NCI-H1417 (cell line): ENCODE measurements at regions not wholly inside any gene's neighbourhood (a gene's known extent, or its start where the extent isn't known, plus 50 kb on each side); places are given as distances from the start of the nearest gene placed in this dataset.
A peak's percentile ranks its signal among the peaks of the same experiment; 100 is the strongest.
"Not testable (repeated sequence)": the region's sequence is repeated elsewhere in the genome, so short reads cannot be mapped to it uniquely, and the experiment has no call there.

ENCODE experiments used
- DNase-seq, 3 experiments: peaks; one replicate each; lab custom pipeline; 2025; lab: John Stamatoyannopoulos, UW

DNA sequence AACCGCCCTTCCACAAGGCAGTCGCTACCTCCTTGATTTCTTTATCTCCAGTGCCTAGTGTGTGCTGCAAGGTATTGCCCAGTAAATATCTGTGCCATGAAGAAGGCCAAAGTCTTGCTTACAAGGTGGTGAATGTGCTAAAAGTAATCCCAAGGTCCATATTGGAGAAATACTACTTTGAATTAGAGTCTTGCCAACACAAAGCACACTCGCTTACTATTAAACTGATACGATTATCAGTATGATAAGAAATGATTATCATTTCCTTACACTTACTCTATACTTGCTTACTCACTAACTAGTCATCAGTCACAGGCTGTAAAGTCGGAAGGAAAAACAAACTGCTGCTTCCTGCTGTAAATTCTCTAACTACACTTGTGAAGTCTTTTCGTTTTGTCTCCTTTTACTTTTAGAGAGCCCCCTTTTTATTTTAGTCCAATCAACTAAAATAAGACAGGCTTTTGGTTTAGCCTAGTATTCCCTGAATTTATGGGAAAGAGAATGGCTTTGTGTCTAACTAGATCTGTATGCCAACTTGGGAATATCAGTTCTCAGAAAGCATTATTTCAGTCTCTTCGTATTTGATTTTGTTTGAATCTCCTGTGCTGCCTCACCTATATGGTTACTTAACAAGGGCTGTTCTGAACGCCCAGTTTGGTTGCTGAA, 107.1 kb upstream of the TSC22D2 start:
- DNase-seq: no peak

DNA sequence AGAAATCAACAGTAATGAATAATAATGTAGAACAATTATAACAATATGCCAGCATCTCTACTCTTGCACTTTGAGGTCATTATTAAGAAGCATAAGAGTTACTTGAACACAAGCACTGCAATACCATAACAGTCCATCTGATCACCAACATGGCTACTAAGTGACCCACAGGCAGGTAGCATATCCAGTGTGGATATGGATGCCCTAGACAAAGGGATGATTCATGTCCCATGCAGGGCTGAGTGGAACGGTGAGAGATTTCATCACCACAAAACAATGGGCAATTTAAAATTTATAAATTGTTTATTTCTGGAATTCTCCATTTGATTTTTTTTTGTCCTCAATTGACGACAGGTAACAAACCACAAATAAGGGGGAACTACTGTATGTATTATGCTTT, 107.7 kb upstream of the TSC22D2 start:
- DNase-seq: no peak

DNA sequence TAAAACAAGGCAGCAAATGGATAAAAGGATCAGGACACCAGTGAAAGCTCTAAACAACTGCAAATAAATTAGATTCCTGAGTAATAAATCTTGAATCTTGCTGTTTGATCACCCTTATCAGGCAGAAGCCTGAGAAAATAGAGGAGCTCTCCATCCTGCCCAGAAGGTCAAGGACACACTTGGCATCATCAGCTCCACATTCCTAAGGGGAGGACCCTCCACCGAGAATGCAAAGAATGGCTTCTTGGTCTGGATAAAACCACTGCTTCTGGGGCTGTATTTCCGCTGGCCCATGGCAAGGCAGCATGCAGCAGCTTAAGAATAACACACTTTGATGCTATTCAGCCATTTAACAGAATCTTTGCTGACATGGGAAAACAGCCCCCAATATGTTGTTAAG, 108.9 kb upstream of the TSC22D2 start:
- no peak for DNase-seq

DNA sequence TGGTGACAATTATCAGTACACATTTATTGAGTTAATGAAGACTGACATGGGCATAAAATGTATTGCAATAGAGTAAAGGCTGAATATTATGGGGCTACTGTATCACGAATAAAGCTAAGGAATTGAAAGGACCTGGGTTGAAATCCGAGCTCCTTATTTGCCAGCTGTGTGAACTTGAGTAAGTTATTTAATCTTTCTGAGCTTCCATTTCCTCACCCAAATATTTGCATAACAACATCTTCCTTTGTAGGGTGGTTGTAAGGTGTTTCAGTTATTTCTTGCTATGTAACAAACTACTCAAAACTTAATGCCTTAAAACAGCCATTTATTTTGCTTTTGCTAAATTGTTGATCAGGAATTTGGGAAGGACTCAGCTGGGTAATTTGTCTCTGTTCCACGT, 111.1 kb upstream of the TSC22D2 start:
- DNase-seq: no peak

DNA sequence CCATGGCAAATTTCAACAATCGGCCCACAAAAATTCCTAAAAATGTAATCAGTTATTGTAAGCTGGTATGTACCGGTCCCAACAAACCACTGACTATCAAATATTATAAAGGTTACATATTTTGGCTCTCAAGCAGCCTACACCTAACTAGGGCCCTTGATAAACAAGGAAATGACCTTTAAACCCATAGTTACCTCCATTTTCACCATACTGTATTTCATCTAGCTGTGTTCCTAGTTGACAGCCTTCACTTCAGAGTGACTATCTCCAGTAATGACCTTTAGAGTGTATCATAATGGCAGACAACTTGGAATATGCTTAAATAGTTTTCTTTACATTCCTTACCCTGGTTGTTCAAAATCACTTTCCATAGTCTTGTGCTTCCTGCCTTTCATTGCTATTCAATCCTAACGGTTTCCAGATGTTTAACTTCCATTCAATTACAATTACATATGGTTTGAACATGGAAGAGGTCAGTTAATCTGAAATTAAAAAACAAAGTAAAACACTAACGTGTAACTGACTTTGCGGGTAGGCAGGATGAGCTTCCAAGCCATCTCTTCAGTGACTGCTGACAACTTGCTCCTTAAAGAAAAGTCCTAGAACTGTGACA, 111.9 kb upstream of the TSC22D2 start:
- no peak for DNase-seq

DNA sequence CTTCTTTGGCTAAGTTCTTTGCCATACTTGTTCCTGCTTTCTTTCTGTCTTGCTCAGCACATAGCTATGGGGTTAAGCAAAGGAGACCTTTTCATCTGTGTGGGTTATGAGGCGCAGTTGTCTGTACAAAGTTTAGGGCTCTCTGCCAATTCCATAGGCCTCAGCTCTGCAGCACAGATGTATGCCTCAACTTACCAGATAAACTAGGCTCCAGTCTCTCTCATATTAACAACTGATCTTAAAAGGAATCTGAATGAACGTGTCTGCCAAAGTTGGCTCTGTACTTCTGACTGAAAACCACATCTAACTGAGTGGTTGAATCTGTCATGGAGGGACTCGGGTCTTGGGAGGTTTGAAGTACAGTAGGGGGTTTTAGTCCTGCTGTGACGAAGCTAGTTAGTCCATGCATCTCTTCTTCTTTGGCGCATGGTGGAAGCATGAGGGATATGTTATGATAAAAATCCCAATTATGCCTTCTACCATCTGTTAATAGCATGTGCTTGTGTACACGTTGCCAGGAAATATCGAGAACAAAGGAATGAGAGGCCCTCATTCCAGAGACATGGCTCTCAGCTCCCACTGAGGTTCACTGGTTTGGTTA, 114.6 kb upstream of the TSC22D2 start:
- no peak for DNase-seq

DNA sequence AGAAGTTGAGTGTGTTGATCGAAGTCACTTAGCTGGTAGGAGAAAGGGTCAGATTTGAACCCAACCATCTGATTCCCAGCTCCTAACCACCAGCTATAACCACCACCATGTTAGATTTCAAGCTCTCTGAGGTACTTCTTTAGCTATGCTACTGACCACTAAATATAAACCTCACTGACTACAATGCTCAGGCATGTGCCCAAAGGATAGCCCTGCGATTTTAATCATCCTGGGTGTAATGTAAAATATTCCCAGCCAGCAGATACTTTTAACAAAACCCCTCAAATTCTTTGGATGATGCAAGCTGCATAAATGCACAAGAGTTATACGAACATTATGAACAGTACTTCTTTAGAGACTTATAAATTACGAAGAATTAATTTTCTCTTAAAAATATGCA, 115.2 kb upstream of the TSC22D2 start:
- no peak for DNase-seq

DNA sequence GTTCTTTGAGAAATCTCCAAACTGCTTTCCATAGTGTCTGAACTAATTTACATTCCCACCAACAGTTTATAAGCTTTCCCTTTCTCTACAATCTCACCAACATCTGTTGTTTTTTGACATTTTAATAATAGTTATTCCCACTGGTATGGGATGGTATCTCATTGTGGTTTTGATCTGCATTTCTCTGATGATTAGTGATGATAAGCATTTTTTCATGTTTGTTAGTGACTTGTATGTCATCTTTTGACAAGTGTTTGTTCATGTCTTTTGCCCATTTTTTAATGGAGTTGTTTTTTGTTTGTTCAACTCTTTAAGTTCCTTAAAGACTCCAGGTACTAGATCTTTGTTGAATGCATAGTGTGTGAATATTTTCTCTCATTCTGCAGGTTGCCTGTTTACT, 116.6 kb upstream of the TSC22D2 start:
- DNase-seq: no peak

DNA sequence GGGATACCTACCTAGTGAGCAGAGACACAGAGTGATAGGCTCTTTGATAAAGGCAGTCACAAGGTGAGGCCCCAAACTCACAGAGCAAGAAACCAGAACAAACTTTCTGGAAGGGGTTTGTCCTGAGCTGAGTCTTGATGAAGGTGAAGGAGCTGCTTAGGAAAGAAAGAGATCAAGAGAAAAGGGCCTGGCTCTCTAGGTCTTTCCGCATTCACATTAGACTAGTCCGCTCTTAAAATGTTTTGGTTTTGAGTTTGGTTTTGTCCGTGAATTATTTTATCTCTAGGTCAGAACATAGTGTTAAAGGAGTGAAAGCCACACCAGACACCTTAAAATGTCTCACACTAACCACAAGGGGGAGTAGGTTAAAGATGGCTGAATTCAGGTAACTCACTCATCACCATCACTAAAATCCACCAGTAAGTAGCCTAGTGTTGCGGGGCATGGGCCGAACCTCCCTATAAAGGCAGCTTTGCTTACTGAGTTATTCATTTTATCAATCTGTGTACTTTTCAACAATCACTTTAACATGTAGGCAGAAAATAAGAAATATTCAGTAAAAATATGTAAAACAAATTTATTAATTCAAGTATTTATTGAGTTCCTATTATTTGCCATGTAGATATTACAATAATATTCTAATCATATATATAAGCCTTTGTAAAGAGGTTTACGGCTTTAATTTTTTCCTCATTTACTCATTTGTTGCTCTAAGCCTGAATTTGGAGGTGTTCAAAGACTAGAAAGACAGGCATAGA, 121.5 kb upstream of the TSC22D2 start:
- DNase-seq: peak; percentile 15 to 76 (median 38)

DNA sequence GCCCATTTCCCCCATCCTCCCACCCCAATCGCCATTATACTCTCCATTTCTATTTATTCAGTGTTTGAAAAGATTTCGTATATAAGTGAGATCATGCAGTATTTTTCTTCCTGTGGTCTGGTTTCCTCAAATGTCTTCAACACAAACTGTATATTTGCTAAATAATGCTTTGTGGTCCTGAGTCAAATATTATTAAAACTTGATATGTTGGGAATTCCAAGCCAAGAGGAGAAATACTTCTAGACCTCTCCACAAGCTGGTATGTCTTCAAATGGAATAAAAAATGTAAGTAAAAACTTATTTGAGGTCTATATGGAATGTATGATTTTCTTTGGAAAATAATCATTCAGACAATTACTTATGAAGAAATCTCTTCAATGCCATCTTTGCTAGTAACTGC, 122.5 kb upstream of the TSC22D2 start:
- no peak for DNase-seq

DNA sequence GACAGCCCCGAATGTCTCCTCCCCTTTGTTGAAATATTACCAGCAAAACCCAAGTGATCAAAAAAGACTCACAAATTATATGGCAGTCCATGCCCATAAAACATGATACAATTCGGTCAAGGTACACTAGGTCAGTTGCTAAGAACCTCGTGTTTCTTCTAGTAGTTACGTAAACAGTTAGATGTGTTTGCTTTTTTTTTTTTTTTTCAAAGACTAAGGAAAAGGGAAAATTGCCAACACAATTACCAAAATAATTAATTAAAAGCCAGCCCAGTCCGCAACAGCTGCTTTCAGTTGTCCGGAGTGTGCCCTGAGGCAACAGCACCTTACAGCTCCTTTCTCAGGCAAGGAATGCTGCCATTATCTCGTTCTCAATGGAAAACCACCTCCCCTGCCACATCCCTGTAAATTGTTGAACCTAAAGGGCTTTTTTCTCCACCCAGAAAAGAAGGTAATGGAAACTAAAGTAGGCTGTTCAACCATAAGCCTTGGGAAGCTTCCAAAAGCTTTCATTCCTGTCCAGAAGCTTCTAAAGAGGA, 129.2 kb upstream of the TSC22D2 start:
- DNase-seq: peak in 2 of 3 experiments; percentile 64 to 90

DNA sequence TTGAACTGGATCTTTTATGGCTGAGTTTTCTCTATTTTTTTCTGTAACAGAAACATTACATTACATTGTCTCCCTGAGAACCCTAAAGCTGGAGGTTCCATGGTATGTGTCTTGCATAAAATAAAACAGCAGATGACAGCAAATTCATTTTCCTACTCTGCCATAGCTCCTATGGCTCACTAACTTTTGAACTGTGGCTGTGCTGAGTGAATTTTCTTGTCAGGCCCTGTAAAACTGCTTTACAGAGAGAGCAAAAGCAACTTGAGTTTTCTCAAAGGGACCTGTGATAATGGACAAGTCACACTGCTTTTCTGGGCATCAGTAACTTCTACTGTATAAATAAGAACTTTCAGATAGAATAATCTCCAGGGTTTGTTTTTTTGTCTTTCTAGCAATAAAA, 129.9 kb upstream of the TSC22D2 start:
- DNase-seq: peak in 1 of 3 experiments; percentile 45

DNA sequence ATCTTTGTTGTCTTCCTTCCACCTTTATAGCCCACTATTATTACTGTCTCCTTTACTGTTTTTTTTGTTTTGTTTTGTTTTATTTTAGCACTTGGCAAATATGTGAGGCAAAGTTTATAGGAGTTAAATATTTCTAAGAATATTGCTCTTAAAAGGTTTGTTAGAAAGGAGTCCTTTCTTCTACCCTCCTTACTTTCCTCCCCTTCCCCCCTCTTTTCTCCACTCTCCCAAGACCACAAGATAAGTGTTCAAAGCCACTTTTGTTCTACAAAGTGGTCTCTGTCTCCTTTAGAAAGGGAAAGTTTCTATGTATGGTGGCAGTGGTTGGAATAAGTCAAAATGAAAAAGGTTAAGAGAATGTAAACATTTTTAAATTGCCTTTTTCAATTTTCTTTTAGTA, 130.7 kb upstream of the TSC22D2 start:
- no peak for DNase-seq

DNA sequence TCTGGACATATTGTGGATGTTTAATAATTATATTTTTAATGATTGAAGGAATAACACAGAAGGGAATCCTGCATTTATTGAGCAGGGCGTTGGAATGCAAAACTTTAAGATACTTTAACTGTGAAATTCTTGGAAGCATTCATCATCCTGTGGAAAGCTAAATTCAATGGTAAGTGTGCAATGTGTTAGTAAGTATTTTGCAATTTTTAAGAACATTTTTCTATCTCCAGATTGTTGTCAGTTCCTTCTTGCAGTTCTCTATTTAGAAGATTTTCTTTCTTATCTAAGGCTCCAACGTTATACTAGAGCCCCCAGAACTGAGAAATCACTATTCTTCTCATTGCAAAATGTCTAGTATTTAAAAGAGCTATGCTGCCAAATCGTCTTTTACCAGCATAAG, 132.2 kb upstream of the TSC22D2 start:
- DNase-seq: no peak

DNA sequence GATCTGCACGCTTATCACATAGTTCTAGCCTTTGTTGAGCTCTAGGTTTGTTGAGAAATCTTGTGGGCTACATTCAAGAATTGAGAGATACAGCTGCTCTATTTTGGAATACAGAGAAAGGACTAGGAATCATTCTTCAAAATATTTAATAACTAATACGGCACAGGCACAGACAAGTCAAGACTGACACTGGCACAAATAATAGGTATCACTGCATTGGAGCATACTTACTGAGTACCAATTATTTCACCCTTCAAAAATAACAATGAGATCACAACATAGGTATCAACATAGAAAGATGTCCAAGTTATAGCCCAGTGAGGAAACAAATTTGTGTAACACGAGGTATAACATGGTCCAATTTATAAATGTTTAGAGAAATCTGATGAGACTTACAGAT, 133.7 kb upstream of the TSC22D2 start:
- DNase-seq: peak in 1 of 3 experiments; percentile 21

DNA sequence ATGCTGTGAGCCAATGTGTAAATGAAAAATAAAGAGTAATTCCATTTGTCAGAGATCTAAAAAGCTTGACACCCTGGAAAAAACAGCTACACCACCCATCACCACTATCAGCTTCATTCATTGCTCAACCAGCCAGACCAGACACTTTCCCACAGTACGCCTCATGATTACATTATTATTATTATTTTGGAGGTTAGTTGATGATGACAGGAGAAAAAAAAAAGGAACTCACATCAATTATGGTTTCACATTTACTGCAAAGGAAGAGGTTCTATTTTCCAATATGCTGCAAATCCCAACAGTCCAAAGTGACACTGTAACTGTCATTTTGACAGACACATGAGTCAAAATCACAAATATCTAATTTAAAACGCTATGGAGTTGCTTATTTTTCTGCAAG, 134.7 kb upstream of the TSC22D2 start:
- DNase-seq: peak in 1 of 3 experiments; percentile 61

DNA sequence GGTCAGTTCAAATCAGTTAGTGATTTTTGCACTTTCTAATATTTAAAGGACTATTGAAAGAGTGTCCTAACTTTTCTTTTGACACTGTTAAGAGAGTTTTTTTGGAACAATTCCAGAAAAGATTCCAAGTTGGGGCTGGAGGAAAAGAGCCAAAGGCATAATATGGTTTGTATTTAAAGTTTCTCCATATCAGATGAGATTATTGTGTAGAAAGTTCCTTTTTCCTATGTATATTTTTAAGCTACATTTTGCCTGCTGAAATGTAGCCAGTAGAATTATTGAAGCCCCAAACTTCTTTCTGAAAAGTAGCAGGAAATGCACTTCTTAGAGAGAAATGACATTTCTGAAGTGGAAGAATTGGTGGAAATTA, 136.5 kb upstream of the TSC22D2 start:
- no peak for DNase-seq

DNA sequence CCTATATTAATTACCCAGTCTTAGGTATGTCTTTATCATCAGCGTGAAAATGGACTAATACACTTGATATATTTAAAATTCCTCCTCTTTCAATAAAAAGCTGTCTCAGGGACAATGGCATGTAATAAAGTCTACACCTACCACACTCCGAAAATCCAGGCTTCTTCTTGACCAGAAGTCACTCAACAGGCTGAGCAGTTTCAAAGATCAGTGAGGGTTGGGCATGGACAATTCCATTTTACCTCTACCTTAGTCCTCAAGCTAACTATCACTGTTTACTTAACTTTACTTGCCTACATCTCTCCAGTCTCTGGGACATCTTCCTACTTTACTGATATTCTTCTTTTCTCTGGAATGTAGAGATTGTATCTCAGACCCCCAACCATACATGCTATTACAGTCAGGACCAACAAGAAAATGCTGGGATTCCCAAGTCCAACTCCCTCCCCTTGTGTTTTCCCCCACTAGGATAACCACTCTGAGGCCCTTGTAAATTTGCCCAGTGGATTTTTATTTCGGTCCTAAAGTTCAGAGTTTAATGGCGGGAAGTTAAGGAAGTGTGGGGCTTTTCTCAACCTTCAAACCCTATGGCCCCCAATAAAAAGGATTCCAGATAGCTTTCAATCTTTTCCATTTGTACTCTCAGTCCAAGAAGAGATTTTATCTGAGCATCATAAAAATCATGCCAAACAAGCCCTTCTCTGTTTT, 137.1 kb upstream of the TSC22D2 start:
- DNase-seq: no peak

DNA sequence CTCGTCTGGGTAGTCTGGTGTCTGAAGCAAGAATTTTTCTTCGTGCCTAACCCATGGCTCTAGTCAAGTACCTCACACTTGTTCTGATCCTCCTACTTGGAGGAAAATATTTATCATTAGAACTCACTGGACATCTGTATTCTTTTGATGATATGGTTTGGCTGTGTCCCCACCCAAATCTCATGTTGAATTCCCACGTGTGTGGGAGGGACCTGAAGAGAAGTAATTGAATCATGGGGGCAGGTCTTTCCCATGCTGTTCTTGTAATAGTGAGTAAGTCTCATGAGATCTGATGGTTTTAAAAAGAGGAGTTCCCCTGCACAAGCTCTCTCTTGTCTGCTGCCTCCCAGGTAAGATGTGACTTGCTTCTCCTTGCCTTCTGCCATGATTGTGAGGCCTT, 137.7 kb upstream of the TSC22D2 start:
- DNase-seq: not testable (repeated sequence)

DNA sequence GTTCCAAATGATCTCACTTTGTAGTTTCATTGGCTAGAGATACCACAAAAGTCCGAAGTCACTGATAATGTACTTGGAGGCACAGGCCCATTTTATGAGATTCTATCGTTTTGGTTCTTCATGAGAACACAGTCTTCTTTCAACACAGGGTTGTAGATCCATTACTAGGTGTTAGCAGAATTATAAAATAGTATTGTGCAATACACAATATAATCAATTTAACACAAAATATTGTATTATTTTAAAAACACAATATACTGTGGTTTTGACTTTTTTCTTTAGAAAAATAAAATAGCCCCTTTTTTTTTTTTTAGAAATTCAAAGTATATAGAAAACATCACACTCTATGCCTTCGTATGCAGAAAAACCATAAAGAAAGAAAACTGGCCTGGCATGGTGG, 138.6 kb upstream of the TSC22D2 start:
- DNase-seq: no peak

DNA sequence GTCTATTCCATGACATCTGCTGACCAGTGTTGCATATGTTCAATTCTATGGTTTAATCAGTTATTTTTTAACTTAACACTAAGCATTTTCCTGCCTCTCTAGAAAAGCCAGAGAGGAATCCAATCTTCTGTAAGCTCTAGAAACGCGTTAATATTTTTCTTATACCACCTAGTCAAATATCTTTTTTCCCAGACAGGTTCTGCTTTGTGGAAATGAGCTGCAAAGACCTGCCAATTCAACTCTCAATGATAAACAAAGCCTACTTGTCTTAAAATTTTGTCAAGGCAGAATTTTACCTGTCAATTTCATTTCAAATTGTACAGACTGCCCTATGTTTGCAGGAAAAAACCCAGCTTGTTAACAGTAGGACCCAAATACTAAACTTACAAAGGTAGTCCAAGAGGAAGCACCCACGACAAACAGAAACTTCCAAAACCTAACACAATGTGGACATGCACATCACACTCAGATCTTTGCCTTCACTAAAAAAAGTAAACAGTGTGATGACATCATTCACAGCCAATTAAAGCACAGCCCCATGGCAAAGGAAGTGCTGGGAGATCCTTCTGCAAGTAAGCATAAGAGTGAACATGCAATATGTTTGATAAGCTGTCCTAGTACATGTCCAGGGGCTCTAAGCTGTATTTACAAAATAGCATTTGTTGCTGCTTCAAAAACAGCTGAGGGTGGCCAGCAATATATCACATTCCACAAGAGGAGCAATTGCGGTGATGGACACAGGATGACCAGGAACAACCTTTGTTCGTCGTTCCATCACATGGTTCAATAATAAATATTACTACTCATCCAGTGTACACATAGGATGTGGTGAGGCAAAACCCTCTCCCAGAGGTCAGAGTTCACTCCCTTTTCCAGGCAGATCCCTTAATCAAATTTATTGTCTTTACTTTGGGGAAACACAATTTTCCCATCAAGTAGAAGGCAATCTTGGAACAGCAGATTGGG, 139.4 kb upstream of the TSC22D2 start:
- DNase-seq: peak in 1 of 3 experiments; percentile 42
